Endodermal cell (in vitro differentiated cells): ENCODE measurements at regions not wholly inside any gene's neighbourhood (a gene's known extent, or its start where the extent isn't known, plus 50 kb on each side); places are given as distances from the start of the nearest gene placed in this dataset.

Experiments
- DNase-seq: peaks from one replicate; pipeline ENCODE4 v3.0.0-alpha.2; 2017
- H3K27ac ChIP-seq: 2 replicates; pipeline ENCODE4 v1.5.1; 2013; ENCODE audit warnings: mild to moderate bottlenecking, low read depth, low read length, moderate library complexity
- H3K27me3 ChIP-seq: 2 replicates; pipeline ENCODE4 v1.6.1; 2013; ENCODE audit warnings: mild to moderate bottlenecking, low read length, moderate library complexity; ENCODE audit not compliant: insufficient read depth, control insufficient read depth, poor library complexity, severe bottlenecking
- H3K36me3 ChIP-seq: 2 replicates; pipeline ENCODE4 v1.7.0; 2013; ENCODE audit warnings: mild to moderate bottlenecking, low read length, moderate library complexity; ENCODE audit not compliant: control insufficient read depth, insufficient read depth
- H3K4me1 ChIP-seq: one replicate; pipeline ENCODE4 v1.7.0; 2013; ENCODE audit warnings: low read length; ENCODE audit not compliant: control insufficient read depth, insufficient read depth
- H3K4me3 ChIP-seq: 2 replicates; pipeline ENCODE4 v1.5.1; 2013; ENCODE audit warnings: mild to moderate bottlenecking, low read length, moderate library complexity
- H3K9ac ChIP-seq: 2 replicates; pipeline ENCODE4 v1.6.1; 2013; ENCODE audit warnings: mild to moderate bottlenecking, low read length, moderate library complexity; ENCODE audit not compliant: poor library complexity, severe bottlenecking; ENCODE audit errors: extremely low read depth
- H3K9me3 ChIP-seq: 2 replicates; pipeline ENCODE4 v1.6.1; 2013; ENCODE audit warnings: mild to moderate bottlenecking, low read length, moderate library complexity; ENCODE audit not compliant: control insufficient read depth
- H3K27ac Mint-ChIP-seq: 2 replicates; pipeline ENCODE4 v1.8.0; 2020; ENCODE audit warnings: mixed read lengths
- H3K27me3 Mint-ChIP-seq: 2 replicates; pipeline ENCODE4 v1.8.0; 2021; ENCODE audit warnings: mild to moderate bottlenecking, mixed read lengths; ENCODE audit not compliant: insufficient read depth
- H3K36me3 Mint-ChIP-seq: 2 replicates; pipeline ENCODE4 v1.8.0; 2020; ENCODE audit warnings: low read depth, mixed read lengths
- H3K4me1 Mint-ChIP-seq: 2 replicates; pipeline ENCODE4 v1.8.0; 2020; ENCODE audit warnings: mixed read lengths
- H3K4me3 Mint-ChIP-seq: 2 replicates; pipeline ENCODE4 v1.8.0; 2020; ENCODE audit warnings: mild to moderate bottlenecking, moderate library complexity, mixed read lengths
- H3K9me3 Mint-ChIP-seq: 2 replicates; pipeline ENCODE4 v1.8.0; 2020; ENCODE audit warnings: mild to moderate bottlenecking, mixed read lengths
- WGBS, 2 experiments: methylation state at CpG; one replicate each; pipeline versions ENCODE4 v1.1.5 to v1.1.7; 2013; ENCODE audit warnings: missing lambda C conversion rate in 2 of 2, mixed read lengths in 1 of 2; ENCODE audit not compliant: insufficient coverage in 1 of 2, insufficient read length in 1 of 2; 5-methylcytosine and 5-hydroxymethylcytosine counted together
- TF ChIP-seq, protein P1 (sequence below): fragments of 200-600 bp; sonication (generic); conservative IDR thresholded peaks from 2 replicates; pipeline ENCODE4 v1.5.0; 2021; ENCODE audit warnings: antibody characterized with exemption, mild to moderate bottlenecking

GRCh38 chr22:48755059-48755949, 1072.4 kb downstream of the BRD1 start:
- Histone ChIP-seq H3K36me3 (no peaks in the 10 kb centered on the region), H3K9ac (no peak overlapping the region), H3K4me3 (no peak overlapping the region), H3K27me3 (no peaks in the 10 kb centered on the region), H3K4me1 (no peaks in the 10 kb centered on the region), H3K9me3 (no peaks in the 10 kb centered on the region), H3K27ac (no peak overlapping the region)
- peaks cover 2% of the 10 kb centered on the region for H3K27me3 Mint-ChIP-seq
- no peak overlapping the region for H3K4me3 Mint-ChIP-seq
- no peaks in the 10 kb centered on the region for H3K36me3 Mint-ChIP-seq
- H3K9me3 Mint-ChIP-seq: no peaks in the 10 kb centered on the region
- H3K4me1 Mint-ChIP-seq: no peaks in the 10 kb centered on the region
- H3K27ac Mint-ChIP-seq: no peak overlapping the region
- TF ChIP-seq, protein P1, sequence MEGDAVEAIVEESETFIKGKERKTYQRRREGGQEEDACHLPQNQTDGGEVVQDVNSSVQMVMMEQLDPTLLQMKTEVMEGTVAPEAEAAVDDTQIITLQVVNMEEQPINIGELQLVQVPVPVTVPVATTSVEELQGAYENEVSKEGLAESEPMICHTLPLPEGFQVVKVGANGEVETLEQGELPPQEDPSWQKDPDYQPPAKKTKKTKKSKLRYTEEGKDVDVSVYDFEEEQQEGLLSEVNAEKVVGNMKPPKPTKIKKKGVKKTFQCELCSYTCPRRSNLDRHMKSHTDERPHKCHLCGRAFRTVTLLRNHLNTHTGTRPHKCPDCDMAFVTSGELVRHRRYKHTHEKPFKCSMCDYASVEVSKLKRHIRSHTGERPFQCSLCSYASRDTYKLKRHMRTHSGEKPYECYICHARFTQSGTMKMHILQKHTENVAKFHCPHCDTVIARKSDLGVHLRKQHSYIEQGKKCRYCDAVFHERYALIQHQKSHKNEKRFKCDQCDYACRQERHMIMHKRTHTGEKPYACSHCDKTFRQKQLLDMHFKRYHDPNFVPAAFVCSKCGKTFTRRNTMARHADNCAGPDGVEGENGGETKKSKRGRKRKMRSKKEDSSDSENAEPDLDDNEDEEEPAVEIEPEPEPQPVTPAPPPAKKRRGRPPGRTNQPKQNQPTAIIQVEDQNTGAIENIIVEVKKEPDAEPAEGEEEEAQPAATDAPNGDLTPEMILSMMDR: no peak
- peak; percentile 33 for DNase-seq
- 89 to 98% methylated on average over 13 to 19 of the region's 19 CpGs for WGBS, 2 experiments

GRCh38 chr22:48754611-48755058, 1073.0 kb downstream of the BRD1 start:
- Histone ChIP-seq H3K36me3 (no peaks in the 10 kb centered on the region), H3K9me3 (no peaks in the 10 kb centered on the region), H3K9ac (no peak overlapping the region), H3K4me1 (no peaks in the 10 kb centered on the region), H3K27me3 (no peaks in the 10 kb centered on the region), H3K4me3 (no peak overlapping the region), H3K27ac (no peak overlapping the region)
- DNase-seq: peak; percentile 18
- H3K36me3 Mint-ChIP-seq: no peaks in the 10 kb centered on the region
- H3K4me3 Mint-ChIP-seq: no peak overlapping the region
- no peaks in the 10 kb centered on the region for H3K4me1 Mint-ChIP-seq
- H3K27ac Mint-ChIP-seq: no peak overlapping the region
- 79 to 93% methylated on average over 6 to 7 of the region's 10 CpGs for WGBS, 2 experiments
- TF ChIP-seq, protein P1: no peak
- H3K9me3 Mint-ChIP-seq: no peaks in the 10 kb centered on the region
- peaks cover 2% of the 10 kb centered on the region for H3K27me3 Mint-ChIP-seq

DNA sequence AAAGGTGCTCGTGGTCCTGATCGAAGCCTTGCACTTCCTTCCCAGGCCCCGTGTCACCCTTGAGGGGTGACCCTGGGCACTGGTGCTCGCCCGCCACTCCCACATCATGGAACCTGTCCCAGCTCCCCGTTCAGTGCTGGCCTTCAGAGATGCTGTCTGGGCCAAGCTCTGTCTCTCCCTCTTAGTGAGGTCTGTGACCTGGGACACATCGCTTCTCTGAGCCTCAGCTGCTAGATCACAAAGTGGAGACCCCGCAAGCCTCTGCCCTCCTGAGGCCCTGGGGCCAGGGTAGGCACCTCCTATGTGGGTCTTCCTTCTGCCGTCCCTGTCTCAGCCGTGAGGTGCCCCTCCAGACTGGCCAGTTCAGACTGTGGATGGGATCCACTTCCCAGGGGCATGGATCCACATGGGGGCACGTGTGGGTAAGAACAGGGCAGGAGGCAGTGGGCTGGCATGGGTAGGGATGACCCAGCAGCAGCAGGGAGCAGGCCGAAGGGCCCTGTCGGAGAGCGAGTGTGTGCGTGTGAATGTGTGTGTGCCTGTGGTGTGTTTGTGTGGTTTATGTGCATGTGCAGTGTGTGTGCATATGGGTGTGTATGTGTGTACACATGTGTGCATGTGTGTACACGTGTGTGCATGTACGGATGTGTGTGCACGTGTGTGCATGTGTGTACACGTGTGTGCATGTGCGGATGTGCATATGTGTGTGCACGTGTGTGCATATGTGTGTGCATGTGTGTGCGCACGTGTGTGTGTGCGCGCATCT, 1073.7 kb downstream of the BRD1 start:
- Histone ChIP-seq H3K9ac (no peak overlapping the region), H3K9me3 (no peaks in the 10 kb centered on the region), H3K27ac (no peak overlapping the region), H3K4me1 (no peaks in the 10 kb centered on the region), H3K4me3 (no peak overlapping the region), H3K27me3 (no peaks in the 10 kb centered on the region), H3K36me3 (no peaks in the 10 kb centered on the region)
- WGBS, 2 experiments: 92 to 95% methylated on average over 13 to 25 of the region's 25 CpGs
- Mint-ChIP-seq H3K36me3 (no peaks in the 10 kb centered on the region), H3K9me3 (no peaks in the 10 kb centered on the region), H3K4me1 (no peaks in the 10 kb centered on the region), H3K27me3 (peaks cover 2% of the 10 kb centered on the region), H3K4me3 (no peak overlapping the region), H3K27ac (peak overlapping the region; percentile 58)
- TF ChIP-seq, protein P1: no peak
- DNase-seq: peak; percentile 35
